Trophoblast cell (in vitro differentiated cells and primary cell): ENCODE measurements at regions not wholly inside any gene's neighbourhood (a gene's known extent, or its start where the extent isn't known, plus 50 kb on each side); places are given as distances from the start of the nearest gene placed in this dataset.

ENCODE experiments used
- DNase-seq, 2 donors: peaks; one replicate each; pipeline ENCODE4 v3.0.0-alpha.2; 2016
- H2AFZ ChIP-seq: 2 replicates; pipeline ENCODE4 v1.6.1; 2013; ENCODE audit warnings: low read length, moderate library complexity, mild to moderate bottlenecking; ENCODE audit not compliant: insufficient read depth, poor library complexity
- H2AK5ac ChIP-seq: 2 replicates; pipeline ENCODE4 v1.6.1; 2013; ENCODE audit warnings: mild to moderate bottlenecking, low read length
- H2BK120ac ChIP-seq: 2 replicates; pipeline ENCODE4 v1.6.1; 2013; ENCODE audit warnings: low read length, mild to moderate bottlenecking, moderate library complexity; ENCODE audit not compliant: insufficient read depth, poor library complexity
- H2BK12ac ChIP-seq: 2 replicates; pipeline ENCODE4 v1.6.1; 2013; ENCODE audit warnings: mild to moderate bottlenecking, low read length, moderate library complexity
- H2BK5ac ChIP-seq: 2 replicates; pipeline ENCODE4 v1.6.1; 2013; ENCODE audit warnings: low read length, low read depth, moderate library complexity, mild to moderate bottlenecking; ENCODE audit not compliant: poor library complexity
- H3K14ac ChIP-seq: 2 replicates; pipeline ENCODE4 v1.6.1; 2013; ENCODE audit warnings: mild to moderate bottlenecking, low read length
- H3K18ac ChIP-seq: 2 replicates; pipeline ENCODE4 v1.6.1; 2013; ENCODE audit warnings: mild to moderate bottlenecking, low read length
- H3K23ac ChIP-seq: 2 replicates; pipeline ENCODE4 v1.6.1; 2013; ENCODE audit warnings: low read length
- H3K27ac ChIP-seq: 2 replicates; pipeline ENCODE4 v1.5.1; 2013; ENCODE audit warnings: low read depth, mild to moderate bottlenecking, inconsistent platforms, low read length, moderate library complexity
- H3K27me3 ChIP-seq: 2 replicates; pipeline ENCODE4 v1.6.1; 2013; ENCODE audit warnings: inconsistent platforms, mild to moderate bottlenecking, low read length, moderate library complexity; ENCODE audit not compliant: insufficient read depth
- H3K36me3 ChIP-seq, 2 experiments: 1 replicate in 1 of 2; 2 replicates in 1 of 2; pipeline ENCODE4 v1.6.1; 2013; ENCODE audit warnings: low read length in 2 of 2, mild to moderate bottlenecking in 2 of 2, moderate library complexity in 1 of 2; ENCODE audit not compliant: insufficient read depth in 2 of 2, control insufficient read depth in 1 of 2
- H3K4ac ChIP-seq: 2 replicates; pipeline ENCODE4 v1.6.1; 2013; ENCODE audit warnings: low read depth, mild to moderate bottlenecking, low read length, moderate library complexity
- H3K4me1 ChIP-seq, 2 experiments: 1 replicate in 1 of 2; 2 replicates in 1 of 2; pipeline ENCODE4 v1.6.1; 2013; ENCODE audit warnings: low read length in 2 of 2, mild to moderate bottlenecking in 2 of 2, moderate library complexity in 1 of 2; ENCODE audit not compliant: insufficient read depth in 2 of 2, control insufficient read depth in 1 of 2
- H3K4me2 ChIP-seq: 2 replicates; pipeline ENCODE4 v1.6.1; 2013; ENCODE audit warnings: inconsistent platforms, mild to moderate bottlenecking, low read length, moderate library complexity
- H3K4me3 ChIP-seq: 2 replicates; pipeline ENCODE4 v1.5.1; 2013; ENCODE audit warnings: mild to moderate bottlenecking, low read depth, low read length, inconsistent platforms
- H3K79me1 ChIP-seq: one replicate; pipeline ENCODE4 v1.6.1; 2013; ENCODE audit warnings: low read length
- H3K79me2 ChIP-seq: 2 replicates; pipeline ENCODE4 v1.6.1; 2013; ENCODE audit warnings: low read length, mild to moderate bottlenecking; ENCODE audit not compliant: control insufficient read depth, insufficient read depth, poor library complexity
- H3K9ac ChIP-seq: 2 replicates; pipeline ENCODE4 v1.6.1; 2013; ENCODE audit warnings: mild to moderate bottlenecking, low read length
- H3K9me3 ChIP-seq: 2 replicates; pipeline ENCODE4 v1.6.1; 2013; ENCODE audit warnings: low read depth, mild to moderate bottlenecking, control low read depth, inconsistent platforms, low read length; ENCODE audit not compliant: insufficient read depth
- H4K12ac ChIP-seq: 2 replicates; pipeline ENCODE4 v1.6.1; 2013; ENCODE audit warnings: low read depth, mild to moderate bottlenecking, low read length, moderate library complexity
- H4K8ac ChIP-seq: 2 replicates; pipeline ENCODE4 v1.6.1; 2013; ENCODE audit warnings: low read depth, mild to moderate bottlenecking, low read length, moderate library complexity
- H4K91ac ChIP-seq: one replicate; pipeline ENCODE4 v1.6.1; 2013; ENCODE audit warnings: low read depth, mild to moderate bottlenecking, low read length, moderate library complexity
- WGBS: extraction: QIAGEN DNeasy Blood & Tissue Kit; methylation state at CpG from one replicate; pipeline ENCODE4 v1.1.7; 2013; ENCODE audit warnings: missing lambda C conversion rate; ENCODE audit not compliant: insufficient read length, insufficient coverage; ENCODE audit errors: extremely low coverage; 5-methylcytosine and 5-hydroxymethylcytosine counted together

- no peaks in the 10 kb centered on the region for H3K79me1 ChIP-seq
- H2AFZ ChIP-seq = no peak overlapping the region
- H3K4me1 ChIP-seq = peaks cover 3% of the 10 kb centered on the region in 2 experiments
- no peak overlapping the region for H3K18ac ChIP-seq
- no peak overlapping the region for H3K4me2 ChIP-seq
- no peak overlapping the region for H2BK120ac ChIP-seq
- H3K79me2 ChIP-seq = no peaks in the 10 kb centered on the region
- H2AK5ac ChIP-seq = no peak overlapping the region
- H2BK12ac ChIP-seq = no peak overlapping the region
- H3K23ac ChIP-seq = no peak overlapping the region
- peaks cover 2% of the 10 kb centered on the region for H3K9me3 ChIP-seq
- H2BK5ac ChIP-seq = no peak overlapping the region
- no peak for DNase-seq
- H3K9ac ChIP-seq = no peak overlapping the region
- H3K4ac ChIP-seq = no peak overlapping the region
- H4K91ac ChIP-seq = no peak overlapping the region
- H3K27ac ChIP-seq = no peak overlapping the region
- no peaks in the 10 kb centered on the region for H3K27me3 ChIP-seq
- no peak overlapping the region for H3K4me3 ChIP-seq
- no peaks in the 10 kb centered on the region for H3K36me3 ChIP-seq
- H4K8ac ChIP-seq = no peak overlapping the region
- no CpG with 5 or more reads among the region's 1 CpG for WGBS
- H3K14ac ChIP-seq = no peak overlapping the region
- no peak overlapping the region for H4K12ac ChIP-seq
Measured at GRCh38 chr1:60850084-60850483, 232.3 kb upstream of the NFIA start.

GRCh38 chr1:60849401-60849800 is 233.0 kb upstream of the NFIA start:
- H3K4me1 ChIP-seq = peaks cover 3% of the 10 kb centered on the region in 2 experiments
- no peak overlapping the region for H3K27ac ChIP-seq
- H3K4ac ChIP-seq = no peak overlapping the region
- no peak overlapping the region for H3K4me2 ChIP-seq
- no peak overlapping the region for H4K91ac ChIP-seq
- no peak for DNase-seq
- no peak overlapping the region for H3K18ac ChIP-seq
- no peak overlapping the region for H3K14ac ChIP-seq
- H2AK5ac ChIP-seq = no peak overlapping the region
- H3K36me3 ChIP-seq = no peaks in the 10 kb centered on the region
- H2BK120ac ChIP-seq = no peak overlapping the region
- no peak overlapping the region for H3K9ac ChIP-seq
- no peak overlapping the region for H2BK5ac ChIP-seq
- no peak overlapping the region for H3K4me3 ChIP-seq
- H2AFZ ChIP-seq = no peak overlapping the region
- H3K27me3 ChIP-seq = no peaks in the 10 kb centered on the region
- H3K23ac ChIP-seq = no peak overlapping the region
- H4K8ac ChIP-seq = no peak overlapping the region
- H3K79me2 ChIP-seq = no peaks in the 10 kb centered on the region
- H2BK12ac ChIP-seq = no peak overlapping the region
- H4K12ac ChIP-seq = no peak overlapping the region
- no peaks in the 10 kb centered on the region for H3K79me1 ChIP-seq
- peaks cover 2% of the 10 kb centered on the region for H3K9me3 ChIP-seq

- Histone ChIP-seq H3K36me3 (no peaks in the 10 kb centered on the region), H4K12ac (no peak overlapping the region)
Measured at GRCh38 chr1:60848583-60849188, 233.7 kb upstream of the NFIA start.

GRCh38 chr1:60847855-60848582 is 234.3 kb upstream of the NFIA start:
- Histone ChIP-seq H3K23ac (no peak overlapping the region), H3K27me3 (no peaks in the 10 kb centered on the region), H3K4me3 (no peak overlapping the region), H3K9me3 (peaks cover 2% of the 10 kb centered on the region), H3K36me3 (no peaks in the 10 kb centered on the region), H3K18ac (no peak overlapping the region), H3K27ac (no peak overlapping the region), H2AFZ (no peak overlapping the region), H3K79me1 (no peaks in the 10 kb centered on the region), H2BK12ac (no peak overlapping the region), H3K4me1 (peaks cover 3% of the 10 kb centered on the region in 2 experiments), H2AK5ac (no peak overlapping the region), H4K12ac (no peak overlapping the region), H4K8ac (no peak overlapping the region), H4K91ac (no peak overlapping the region), H3K9ac (no peak overlapping the region), H3K14ac (no peak overlapping the region), H3K4me2 (peak overlapping the region; percentile 11), H3K79me2 (no peaks in the 10 kb centered on the region), H2BK5ac (no peak overlapping the region), H2BK120ac (no peak overlapping the region), H3K4ac (no peak overlapping the region)
- DNase-seq = peak in 1 of 2 donors; percentile 23
- WGBS = no CpG with 5 or more reads among the region's 4 CpGs

More at GRCh38 chr1:60848583-60849188, 233.7 kb upstream of the NFIA start:
- no peaks in the 10 kb centered on the region for H3K79me2 ChIP-seq
- no peaks in the 10 kb centered on the region for H3K79me1 ChIP-seq
- peaks cover 2% of the 10 kb centered on the region for H3K9me3 ChIP-seq
- peak in 1 of 2 donors; percentile 73 for DNase-seq
- H3K4me2 ChIP-seq = peak overlapping the region; percentile 11
- no peak overlapping the region for H3K27ac ChIP-seq
- no peak overlapping the region for H3K23ac ChIP-seq
- no peak overlapping the region for H3K9ac ChIP-seq
- WGBS = no CpG with 5 or more reads among the region's 1 CpG
- H3K14ac ChIP-seq = no peak overlapping the region
- no peak overlapping the region for H4K91ac ChIP-seq
- no peaks in the 10 kb centered on the region for H3K27me3 ChIP-seq
- H2AK5ac ChIP-seq = no peak overlapping the region
- H2BK5ac ChIP-seq = no peak overlapping the region
- H2BK12ac ChIP-seq = no peak overlapping the region
- peaks cover 3% of the 10 kb centered on the region in 2 experiments for H3K4me1 ChIP-seq
- no peak overlapping the region for H3K18ac ChIP-seq
- no peak overlapping the region for H3K4ac ChIP-seq
- no peak overlapping the region for H2BK120ac ChIP-seq
- H4K8ac ChIP-seq = no peak overlapping the region
- no peak overlapping the region for H3K4me3 ChIP-seq
- no peak overlapping the region for H2AFZ ChIP-seq
